ENCODE measurements at regions not wholly inside any gene's neighbourhood (a gene's known extent, or its start where the extent isn't known, plus 50 kb on each side); places are given as distances from the start of the nearest gene placed in this dataset.
A peak's percentile ranks its signal among the peaks of the same experiment; 100 is the strongest.

GRCh38 chr7:112995059-112995824, 91.4 kb downstream of the GPR85 start:
- intact Hi-C loops (cut with micrococcal nuclease) = no loop called here
- CTCF ChIA-PET = no interaction called here
- no peaks in the 10 kb centered on the region for H3K9me3 ChIP-seq (ENCODE audit: low read length)
- ATAC-seq = no peak
- H3K27ac ChIP-seq (ENCODE audit: low read length) = no peak overlapping the region
- TF ChIP-seq EZH2 (IDR thresholded peaks at IDR 0.05; ENCODE audit: low read length, unreplicated experiment) (no peak), CTCF (conservative IDR thresholded peaks at IDR 0.05; ENCODE audit: low read depth, low read length) (no peak), EZH2phosphoT487 (IDR thresholded peaks at IDR 0.05; ENCODE audit: borderline replicate concordance, low read length) (no peak)
- H3K27me3 ChIP-seq (ENCODE audit: low read length) = no peaks in the 10 kb centered on the region
- H3K9ac ChIP-seq (ENCODE audit: low read length) = no peak overlapping the region
- no peaks in the 10 kb centered on the region for H3F3A ChIP-seq (ENCODE audit: low read length, unreplicated experiment)
- BruUV-seq (replicated peaks) = no TSS peak
- POLR2A ChIA-PET (ENCODE audit: unreplicated experiment) = no interaction called here
- H2AFZ ChIP-seq (ENCODE audit: low read length) = no peak overlapping the region
- H3K4me3 ChIP-seq (ENCODE audit: low read length) = no peak overlapping the region
- peak; percentile 50 for DNase-seq
- no peaks in the 10 kb centered on the region for H3K9me2 ChIP-seq (replicated peaks; ENCODE audit: low read length)
- no peak overlapping the region for H3K4me2 ChIP-seq (ENCODE audit: low read length)
- H3K79me2 ChIP-seq (ENCODE audit: low read length) = no peaks in the 10 kb centered on the region
- no peaks in the 10 kb centered on the region for H3K36me3 ChIP-seq (ENCODE audit: low read depth, low read length)
- peaks cover 5% of the 10 kb centered on the region; the same call in 1 of the 2 replicates for H3K4me1 ChIP-seq (ENCODE audit: insufficient read depth, low read length)
- H4K20me1 ChIP-seq (ENCODE audit: low read length) = no peaks in the 10 kb centered on the region

GRCh38 chr7:112994656-112995055, 92.0 kb downstream of the GPR85 start:
- DNase-seq (no peak), ATAC-seq (no peak)
- Histone ChIP-seq H4K20me1 (ENCODE audit: low read length) (no peaks in the 10 kb centered on the region), H3F3A (ENCODE audit: low read length, unreplicated experiment) (no peaks in the 10 kb centered on the region), H3K27me3 (ENCODE audit: low read length) (no peaks in the 10 kb centered on the region), H3K4me2 (ENCODE audit: low read length) (no peak overlapping the region), H3K4me3 (ENCODE audit: low read length) (no peak overlapping the region), H3K4me1 (ENCODE audit: insufficient read depth, low read length) (peaks cover 6% of the 10 kb centered on the region; the same call in 1 of the 2 replicates), H3K36me3 (ENCODE audit: low read depth, low read length) (no peaks in the 10 kb centered on the region), H2AFZ (ENCODE audit: low read length) (no peak overlapping the region), H3K79me2 (ENCODE audit: low read length) (no peaks in the 10 kb centered on the region), H3K9me3 (ENCODE audit: low read length) (no peaks in the 10 kb centered on the region), H3K9me2 (replicated peaks; ENCODE audit: low read length) (no peaks in the 10 kb centered on the region), H3K9ac (ENCODE audit: low read length) (no peak overlapping the region), H3K27ac (ENCODE audit: low read length) (no peak overlapping the region)
- BruUV-seq (replicated peaks) = no TSS peak
- CTCF ChIA-PET = no interaction called here
- POLR2A ChIA-PET (ENCODE audit: unreplicated experiment) = no interaction called here
- intact Hi-C loops (cut with micrococcal nuclease) = no loop called here
- TF ChIP-seq EZH2 (IDR thresholded peaks at IDR 0.05; ENCODE audit: low read length, unreplicated experiment) (no peak), EZH2phosphoT487 (IDR thresholded peaks at IDR 0.05; ENCODE audit: borderline replicate concordance, low read length) (no peak), CTCF (conservative IDR thresholded peaks at IDR 0.05; ENCODE audit: low read depth, low read length) (no peak)

GRCh38 chr7:112990624-112991023, 96.0 kb downstream of the GPR85 start:
- Histone ChIP-seq H3K36me3 (ENCODE audit: low read depth, low read length) (no peaks in the 10 kb centered on the region), H3K27me3 (ENCODE audit: low read length) (no peaks in the 10 kb centered on the region), H3K9me2 (replicated peaks; ENCODE audit: low read length) (no peaks in the 10 kb centered on the region), H3K9ac (ENCODE audit: low read length) (no peak overlapping the region), H3K4me1 (ENCODE audit: insufficient read depth, low read length) (peaks cover 11% of the 10 kb centered on the region; the same call in 1 of the 2 replicates), H3K4me3 (ENCODE audit: low read length) (no peak overlapping the region), H3K27ac (ENCODE audit: low read length) (no peak overlapping the region), H3K79me2 (ENCODE audit: low read length) (no peaks in the 10 kb centered on the region), H2AFZ (ENCODE audit: low read length) (no peak overlapping the region), H3F3A (ENCODE audit: low read length, unreplicated experiment) (no peaks in the 10 kb centered on the region), H4K20me1 (ENCODE audit: low read length) (no peaks in the 10 kb centered on the region), H3K9me3 (ENCODE audit: low read length) (no peaks in the 10 kb centered on the region), H3K4me2 (ENCODE audit: low read length) (no peak overlapping the region)
- DNase-seq (peak; percentile 34), ATAC-seq (peak; percentile 56)
- TF ChIP-seq EZH2 (IDR thresholded peaks at IDR 0.05; ENCODE audit: low read length, unreplicated experiment) = no peak
- no peak for TF ChIP-seq CTCF (conservative IDR thresholded peaks at IDR 0.05; ENCODE audit: low read depth, low read length)
- no peak for TF ChIP-seq EZH2phosphoT487 (IDR thresholded peaks at IDR 0.05; ENCODE audit: borderline replicate concordance, low read length)
- no TSS peak for BruUV-seq (replicated peaks)
- ChIA-PET POLR2A (ENCODE audit: unreplicated experiment) (no interaction called here), CTCF (no interaction called here)
- intact Hi-C loops (cut with micrococcal nuclease) = no loop called here
